ELR (cell line): ENCODE measurements at regions not wholly inside any gene's neighbourhood (a gene's known extent, or its start where the extent isn't known, plus 50 kb on each side); places are given as distances from the start of the nearest gene placed in this dataset.

Experiments used
- DNase-seq: peaks from one replicate; pipeline ENCODE4 v3.0.0-alpha.2; 2015; ENCODE audit warnings: low read depth

DNA sequence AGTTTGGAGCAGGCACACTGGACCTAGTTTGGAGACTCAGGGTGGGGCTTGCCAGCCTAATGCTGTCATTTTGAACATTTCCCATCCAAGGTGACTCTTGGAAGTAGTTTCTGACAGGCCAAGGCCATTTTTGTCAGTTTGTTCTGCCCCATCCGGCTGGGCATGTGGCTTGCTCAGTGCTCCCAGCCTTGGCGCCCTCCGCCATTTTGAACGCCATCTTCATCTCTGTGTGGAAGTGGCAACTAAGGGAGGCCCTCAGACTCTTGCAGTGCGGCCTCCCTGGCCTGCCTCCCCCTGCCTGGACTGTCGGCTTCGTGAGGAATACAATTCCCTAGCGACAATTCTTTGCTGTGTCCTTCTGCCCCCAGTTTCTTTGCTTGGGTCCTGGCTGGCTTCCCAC lies 150.6 kb upstream of the RGMA start:
- no peak for DNase-seq

DNA sequence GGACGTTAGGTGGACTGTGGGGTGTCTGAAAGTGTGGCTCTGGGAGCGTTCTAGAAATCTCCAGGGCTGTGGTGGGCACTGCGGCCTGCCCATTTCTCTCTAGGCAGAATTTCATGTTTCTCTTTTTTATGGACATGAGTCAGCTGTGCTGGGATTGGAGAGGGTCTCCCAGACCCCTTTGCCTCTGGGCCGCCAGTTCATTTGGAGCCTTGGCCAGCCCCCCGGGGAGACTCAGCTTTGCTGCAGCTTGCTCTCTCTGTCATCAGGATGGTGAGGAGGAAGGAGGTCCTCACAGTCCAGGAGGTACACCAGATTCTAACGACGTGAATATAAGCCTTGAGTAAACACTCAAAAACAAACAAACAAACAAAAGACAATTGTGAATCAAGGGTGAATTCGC lies 149.6 kb upstream of the RGMA start:
- DNase-seq, result no peak

DNA sequence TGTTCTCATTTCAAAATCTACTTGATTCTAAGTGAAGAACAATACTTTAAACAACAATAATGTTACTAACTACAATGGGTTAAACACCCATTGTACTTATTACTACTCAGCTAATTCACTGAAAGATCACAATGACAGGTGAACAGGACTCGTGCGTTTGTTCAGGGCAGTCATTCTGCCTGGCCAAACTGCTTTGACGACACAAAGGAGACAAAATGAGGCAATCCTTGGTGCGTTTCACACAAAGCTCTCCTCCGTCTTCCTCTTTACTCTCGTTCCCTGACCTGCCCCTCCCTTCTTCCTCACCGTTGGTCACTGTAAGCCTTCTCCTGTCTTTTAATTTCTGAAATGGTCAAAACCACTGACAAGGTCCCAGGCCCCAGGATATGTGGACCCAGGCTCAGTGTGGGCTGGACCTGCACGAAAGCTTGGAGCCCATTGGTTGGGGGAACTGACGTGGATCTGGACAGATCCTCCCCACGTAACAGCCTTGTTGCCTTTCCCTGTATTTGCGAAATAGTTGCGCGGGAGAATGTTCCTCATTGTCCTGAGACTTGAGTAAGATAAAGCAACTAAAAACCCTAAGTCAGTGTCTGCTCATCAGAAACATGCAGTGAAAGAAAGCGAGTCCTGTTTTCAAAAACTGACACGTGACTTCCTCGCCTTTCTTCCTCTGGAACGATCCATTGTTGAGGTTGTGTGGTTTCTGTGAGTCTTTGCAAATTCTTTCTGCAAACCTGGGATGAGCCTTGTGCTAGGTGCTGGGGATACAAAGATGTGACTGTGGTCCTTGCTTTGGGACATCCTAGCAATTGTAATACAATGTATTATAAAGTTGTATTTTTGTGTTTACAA lies 147.1 kb upstream of the RGMA start:
- no peak for DNase-seq

DNA sequence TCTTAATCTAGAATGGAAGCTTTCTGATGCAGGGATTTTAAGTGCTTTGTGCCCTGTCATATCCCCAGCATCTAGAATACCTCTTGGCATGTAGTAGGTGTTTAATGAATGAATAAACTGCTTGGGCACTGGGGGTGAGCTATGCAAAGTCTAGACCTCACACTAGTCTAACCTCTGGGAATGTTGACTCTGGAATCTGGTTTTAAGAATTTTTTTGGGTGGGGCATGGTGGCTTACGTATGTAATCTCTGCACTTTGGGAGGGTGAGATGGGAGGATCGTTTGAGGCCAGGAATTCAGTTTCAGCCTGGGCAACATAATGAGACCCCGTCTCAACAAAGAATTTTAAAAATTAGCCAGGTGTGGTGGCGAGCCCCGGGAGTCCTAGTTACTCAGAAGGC lies 146.3 kb upstream of the RGMA start:
- DNase-seq, result no peak

DNA sequence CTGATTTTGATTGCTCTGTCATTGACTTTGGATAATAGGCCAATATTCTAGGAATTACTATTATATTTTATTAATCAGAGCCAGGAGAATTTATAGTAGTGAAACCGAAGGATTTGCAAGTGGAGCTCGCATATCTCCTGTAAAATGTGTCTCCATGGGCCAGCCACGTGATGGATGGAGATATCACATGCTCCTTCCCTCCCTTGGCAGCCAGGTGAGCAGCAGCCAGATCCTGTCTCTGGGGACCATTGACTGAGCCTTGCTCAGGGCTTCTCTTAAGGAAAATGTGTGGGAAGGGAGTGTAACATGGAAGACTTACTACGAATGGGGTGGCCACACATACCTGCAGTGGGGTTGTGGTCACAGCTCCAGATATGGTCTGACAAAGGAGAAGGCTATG lies 144.7 kb upstream of the RGMA start:
- DNase-seq, result no peak

DNA sequence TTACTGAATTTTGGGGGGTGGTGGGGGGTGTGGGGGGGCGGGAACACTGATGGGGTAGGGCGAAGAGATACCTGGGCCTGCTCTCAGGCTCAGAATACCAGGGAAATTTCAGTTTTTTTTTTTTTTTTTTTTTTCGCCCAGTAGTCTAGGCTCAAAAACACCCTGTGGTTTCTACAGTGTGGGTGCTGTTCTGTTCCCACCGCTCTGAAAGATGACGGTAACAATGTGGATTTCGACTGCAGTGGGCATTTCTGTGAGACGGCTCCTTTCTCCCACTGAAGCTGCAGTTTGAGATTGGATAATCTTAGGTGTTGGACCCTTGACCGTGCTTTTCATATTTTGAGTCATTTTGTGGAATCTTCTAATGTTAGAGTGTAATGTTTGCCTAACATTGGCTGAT lies 143.8 kb upstream of the RGMA start:
- no peak for DNase-seq

DNA sequence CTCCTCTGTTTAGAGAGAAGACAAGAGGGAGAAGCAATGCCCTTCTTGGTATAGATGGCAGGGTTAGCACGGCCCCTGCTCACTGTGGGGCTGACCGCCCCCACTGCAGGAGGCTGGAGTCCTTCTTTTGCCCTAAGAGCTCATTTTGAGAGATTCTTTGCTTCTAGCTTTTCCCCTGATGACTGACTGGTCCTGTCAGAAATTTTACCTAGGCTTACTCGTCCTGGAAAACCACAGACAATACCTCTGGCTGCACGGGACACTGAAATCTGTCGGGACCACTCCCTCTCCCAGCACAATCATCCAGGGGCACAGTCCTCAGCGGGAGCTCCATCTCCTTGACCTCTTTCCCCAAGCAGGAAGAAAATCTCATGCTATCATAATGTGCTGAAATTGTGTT lies 143.0 kb upstream of the RGMA start:
- DNase-seq, result no peak

DNA sequence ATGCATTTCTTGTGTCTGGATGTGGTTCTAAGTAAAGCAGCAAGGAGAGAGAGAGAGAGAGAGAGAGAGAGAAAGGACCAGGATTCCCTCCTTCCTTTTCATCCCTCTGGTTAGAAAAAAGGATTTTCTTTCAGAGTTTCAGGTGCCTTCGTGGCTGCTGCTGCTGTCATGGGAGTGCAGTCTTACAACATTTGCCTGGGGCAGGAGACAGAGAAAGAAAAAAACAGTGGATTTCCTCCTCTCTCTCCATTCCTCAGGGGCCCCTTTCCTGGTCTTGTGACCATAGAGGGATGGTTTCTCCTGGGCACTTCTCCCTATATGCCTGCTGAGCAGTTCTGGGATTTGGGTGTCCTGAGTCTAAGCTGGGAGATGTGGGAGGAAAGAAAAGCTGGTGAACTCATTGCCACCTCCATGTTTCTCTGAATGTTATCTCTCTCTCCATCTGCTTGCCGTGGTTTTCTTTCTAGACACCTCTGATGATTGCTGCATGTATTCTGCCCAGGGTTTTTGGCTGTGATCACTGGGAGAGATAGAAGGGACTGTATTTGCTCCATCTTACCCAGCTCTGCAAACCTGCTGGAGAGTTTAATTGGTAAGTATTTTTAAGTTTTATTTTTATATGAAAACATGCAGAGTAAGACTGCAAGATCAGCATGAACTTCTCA lies 142.4 kb upstream of the RGMA start:
- DNase-seq, result no peak

DNA sequence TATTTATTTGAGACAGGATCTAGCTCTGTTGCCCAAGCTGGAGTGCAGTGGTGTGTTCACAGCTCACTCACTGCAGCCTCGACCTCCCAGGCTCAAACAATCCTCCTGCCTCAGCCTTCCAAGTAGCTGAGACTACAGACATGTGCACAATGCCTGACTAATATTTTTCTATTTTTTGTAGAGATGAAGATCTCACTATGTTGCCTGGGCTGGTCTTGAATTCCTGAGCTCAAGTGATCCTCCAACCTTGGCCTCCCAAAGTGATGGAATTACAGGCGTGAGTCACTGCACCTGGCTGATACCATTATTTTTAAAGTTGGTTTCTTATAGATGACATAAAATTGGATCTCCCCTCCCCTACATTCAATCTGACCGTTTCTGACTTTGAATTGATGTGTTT lies 139.5 kb upstream of the RGMA start:
- DNase-seq, result no peak

DNA sequence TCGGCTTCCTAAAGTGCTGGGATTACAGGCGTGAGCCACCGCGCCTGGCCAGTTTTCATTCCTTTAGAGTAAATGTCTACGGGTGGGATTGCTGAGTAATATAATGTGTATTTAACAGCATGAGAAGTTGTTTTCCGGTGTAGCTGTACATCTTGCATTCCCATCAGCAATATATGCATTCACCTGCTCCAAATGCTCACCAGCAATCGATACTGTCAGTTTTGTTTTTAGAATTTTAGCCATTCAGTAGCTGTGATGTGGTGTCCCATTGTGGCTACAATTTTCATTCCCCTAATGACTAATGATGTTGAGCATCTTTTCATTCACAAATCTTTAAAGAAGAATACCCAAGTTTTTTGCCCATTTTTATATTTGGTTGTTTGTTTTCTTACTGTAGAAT lies 134.8 kb upstream of the RGMA start:
- no peak for DNase-seq

DNA sequence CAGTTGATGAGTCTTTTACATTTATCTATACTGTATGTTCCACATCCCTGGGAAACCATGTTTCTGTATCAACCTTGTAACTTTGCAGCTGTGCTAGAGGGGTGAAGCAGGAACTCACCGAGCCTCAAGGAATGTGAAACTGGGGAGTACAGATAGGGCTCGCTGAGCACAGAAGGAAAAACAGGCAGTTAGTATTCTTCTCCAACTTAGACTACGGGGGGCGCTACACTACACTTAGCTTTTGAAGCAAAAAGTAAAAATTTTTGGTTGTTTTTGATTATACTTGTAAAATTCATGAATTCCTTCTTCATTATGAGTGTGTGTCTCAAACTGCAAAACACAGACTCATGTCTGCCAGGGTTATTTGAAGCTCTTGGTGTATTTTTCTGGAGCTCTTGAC lies 132.7 kb upstream of the RGMA start:
- no peak for DNase-seq

DNA sequence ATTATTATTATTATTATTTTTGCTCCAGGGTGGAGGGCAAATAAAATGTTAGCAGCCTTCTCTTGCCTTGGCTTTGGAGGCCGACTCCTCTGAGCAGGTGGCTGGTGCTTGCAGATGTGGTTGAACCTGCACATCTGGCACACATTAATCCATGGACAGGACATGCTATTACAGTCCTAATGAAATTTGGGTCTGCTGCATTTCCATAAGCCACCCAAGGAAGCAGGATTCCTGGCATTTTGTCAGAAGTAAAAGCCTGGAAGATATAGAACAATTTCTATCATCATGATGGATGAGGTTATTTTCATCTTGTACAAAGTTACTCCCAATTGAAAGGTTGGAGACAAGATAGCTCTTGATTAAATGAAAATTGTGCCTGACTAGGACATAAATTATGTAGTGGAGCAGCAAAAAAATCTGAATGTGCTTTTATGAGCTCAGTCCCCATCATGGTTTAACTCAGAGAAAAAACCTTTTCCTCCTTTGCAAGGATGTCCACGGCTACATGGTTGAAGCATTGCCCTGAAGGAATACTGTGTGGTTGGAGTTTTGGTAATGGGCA lies 130.9 kb upstream of the RGMA start:
- no peak for DNase-seq

DNA sequence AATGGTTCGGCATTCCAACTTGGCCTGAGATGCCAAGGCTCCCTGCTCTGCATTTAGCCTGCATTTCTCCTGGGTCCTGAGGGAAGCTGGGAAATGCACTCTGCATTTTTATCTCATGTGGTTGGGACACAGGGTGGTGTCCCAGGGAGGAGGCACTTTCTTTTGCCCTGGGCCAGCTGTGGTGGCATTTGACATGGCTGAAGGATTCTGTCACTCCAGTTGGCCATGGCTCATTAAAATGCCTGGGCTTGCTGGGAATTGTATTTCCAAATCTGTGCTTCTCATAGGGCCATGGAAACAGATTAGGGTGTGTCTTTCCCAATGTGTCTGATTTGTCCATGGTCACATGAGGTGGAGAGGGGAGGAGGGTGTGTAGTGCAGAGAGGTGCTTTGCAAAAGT lies 128.3 kb upstream of the RGMA start:
- no peak for DNase-seq

DNA sequence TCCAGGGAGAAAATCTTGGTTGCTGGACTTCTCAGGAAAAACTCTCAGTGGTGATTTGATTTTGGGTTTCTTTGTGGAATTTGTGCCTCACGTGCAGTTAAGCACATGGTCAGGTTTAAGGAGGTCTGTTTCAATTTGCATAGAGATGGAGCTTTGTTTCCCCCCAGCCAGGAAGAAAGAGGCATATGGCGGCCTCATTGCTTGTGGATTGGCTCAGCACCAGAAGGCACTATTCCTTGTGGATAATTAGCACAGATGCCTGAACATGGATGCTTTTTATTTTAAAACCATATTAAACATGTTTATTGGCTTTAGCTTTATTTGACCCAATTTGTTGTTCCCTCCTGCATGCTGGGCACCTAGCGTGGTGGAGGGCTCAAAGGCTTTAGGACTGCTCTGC lies 125.1 kb upstream of the RGMA start:
- DNase-seq, result no peak

DNA sequence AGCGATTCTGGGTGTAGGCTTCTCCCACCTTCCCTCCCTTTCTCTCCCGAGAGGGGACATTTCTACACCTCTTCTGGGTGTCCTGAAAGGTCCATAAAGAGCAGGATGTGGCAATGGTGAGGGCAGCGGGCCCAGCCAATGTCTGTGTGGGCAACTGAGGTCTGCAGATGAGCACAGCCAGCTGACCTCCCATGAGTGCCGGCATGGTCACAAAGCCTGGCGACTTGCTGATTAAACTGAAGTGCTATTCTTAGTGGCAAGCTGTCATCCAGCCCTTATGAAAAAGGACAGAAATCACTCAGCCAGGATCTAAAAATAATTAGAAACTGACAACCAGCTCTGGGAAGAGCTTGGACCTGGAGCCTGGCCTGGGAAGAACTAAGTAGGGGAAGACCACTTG lies 124.3 kb upstream of the RGMA start:
- no peak for DNase-seq

DNA sequence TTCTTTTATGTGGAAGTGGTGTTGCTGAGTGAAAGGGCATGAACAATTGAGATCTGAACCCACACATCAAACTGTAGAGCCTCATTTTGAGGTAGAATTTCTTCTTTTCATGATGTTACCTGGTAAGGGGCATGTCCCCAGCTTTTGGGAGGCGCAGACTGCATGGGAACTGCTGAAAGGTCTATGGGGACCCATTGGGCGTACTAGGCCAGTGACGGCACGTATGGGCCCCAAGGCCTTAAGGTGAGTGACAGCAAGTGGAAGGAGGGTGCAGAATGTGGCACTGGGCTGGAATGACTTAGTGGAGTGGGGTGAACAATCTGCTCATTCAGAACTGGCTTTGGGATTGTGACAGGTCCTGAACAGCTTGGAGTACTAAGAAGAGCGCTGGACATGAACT lies 123.6 kb upstream of the RGMA start:
- DNase-seq, result no peak

DNA sequence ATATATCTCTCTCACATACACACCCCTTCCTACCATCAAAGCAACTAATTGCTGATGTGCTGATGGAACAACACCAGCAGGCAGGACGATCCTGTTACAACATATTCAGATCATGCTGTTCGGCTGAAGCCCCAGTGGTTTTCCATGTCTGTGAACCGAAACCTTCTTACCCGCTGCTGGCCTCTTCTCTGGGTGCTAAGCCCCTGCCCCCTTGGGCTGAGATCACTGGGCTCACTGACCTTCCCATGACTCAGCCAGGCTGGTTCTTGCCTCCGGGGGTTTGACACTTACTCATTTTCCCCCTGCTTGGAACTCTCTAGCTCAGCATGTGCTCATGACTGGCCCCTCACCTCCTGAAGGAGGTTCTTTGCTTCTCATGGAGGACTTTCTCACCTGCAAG lies 122.0 kb upstream of the RGMA start:
- peak; percentile 0 for DNase-seq

DNA sequence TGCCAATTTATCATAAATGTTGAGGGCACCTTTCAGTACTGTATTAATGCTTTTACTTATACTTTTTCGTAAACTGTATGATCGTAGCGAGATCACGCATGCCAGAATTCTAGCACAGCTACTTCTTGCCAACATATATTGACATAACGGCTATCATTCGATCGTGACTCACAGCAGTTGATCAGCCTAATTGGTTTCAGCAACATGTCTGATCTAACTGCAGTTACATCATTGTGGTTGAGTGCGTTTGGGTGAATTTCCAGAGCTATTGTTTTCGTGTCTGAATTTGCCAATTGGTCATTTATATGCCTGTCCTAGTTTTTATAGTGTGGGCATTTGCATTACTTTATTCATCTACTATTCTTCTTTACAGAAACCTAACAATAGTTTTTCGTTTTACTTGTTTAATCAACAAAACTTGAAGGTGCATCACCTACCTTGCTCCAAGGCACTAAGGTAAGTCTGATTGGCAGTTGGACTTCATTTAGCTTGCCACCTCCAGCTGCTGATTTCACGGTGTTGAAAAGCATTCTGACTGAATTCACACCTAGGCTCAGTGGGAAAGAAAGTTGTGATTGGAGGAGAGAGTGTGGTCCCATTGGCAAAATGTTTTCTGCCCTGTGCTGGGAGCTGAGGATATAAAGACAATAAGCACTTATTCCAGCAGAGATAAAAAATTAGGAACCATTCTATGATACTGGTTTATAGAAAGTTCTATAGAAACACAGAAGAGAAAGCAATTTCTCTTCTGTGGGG lies 120.9 kb upstream of the RGMA start:
- no peak for DNase-seq

DNA sequence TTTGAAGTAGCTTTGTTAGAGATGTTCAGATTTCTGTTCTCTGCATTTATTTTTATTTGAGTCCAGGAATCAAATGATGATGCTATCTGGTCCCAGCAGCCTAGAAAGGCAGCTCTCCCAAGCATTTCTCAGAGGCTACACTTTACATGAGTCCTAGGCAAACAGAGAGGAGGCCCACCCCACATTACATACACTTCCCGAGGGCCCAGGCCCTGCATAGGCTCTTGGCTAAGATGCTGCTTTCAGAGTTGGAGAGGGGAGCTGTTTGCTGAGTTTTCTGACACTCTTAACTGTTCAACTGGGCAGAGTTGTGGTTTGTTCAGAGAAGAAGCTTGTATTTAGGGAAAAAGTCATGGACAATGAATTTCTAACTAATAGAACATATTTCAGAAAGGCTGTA lies 117.9 kb upstream of the RGMA start:
- DNase-seq, result no peak

DNA sequence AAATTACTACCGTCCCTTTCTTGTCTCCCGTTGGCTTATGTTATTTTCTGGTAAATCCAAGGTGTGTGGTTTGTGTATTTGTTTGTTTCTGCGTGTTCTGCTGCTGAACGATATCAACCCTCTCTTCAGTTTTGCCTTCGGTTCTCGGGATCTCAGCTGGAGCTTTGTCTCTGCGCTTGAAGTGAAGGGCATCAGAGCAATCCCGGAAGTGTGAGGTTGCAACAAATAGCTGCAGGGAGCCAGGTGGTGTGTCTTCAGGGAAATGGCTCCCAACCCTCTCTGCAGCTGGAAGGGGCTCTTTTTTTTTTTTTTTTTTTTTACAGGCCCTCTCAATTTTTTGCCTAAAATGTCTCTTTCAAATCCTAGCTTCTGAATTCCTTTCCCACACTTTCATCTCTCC lies 116.4 kb upstream of the RGMA start:
- DNase-seq, result no peak

DNA sequence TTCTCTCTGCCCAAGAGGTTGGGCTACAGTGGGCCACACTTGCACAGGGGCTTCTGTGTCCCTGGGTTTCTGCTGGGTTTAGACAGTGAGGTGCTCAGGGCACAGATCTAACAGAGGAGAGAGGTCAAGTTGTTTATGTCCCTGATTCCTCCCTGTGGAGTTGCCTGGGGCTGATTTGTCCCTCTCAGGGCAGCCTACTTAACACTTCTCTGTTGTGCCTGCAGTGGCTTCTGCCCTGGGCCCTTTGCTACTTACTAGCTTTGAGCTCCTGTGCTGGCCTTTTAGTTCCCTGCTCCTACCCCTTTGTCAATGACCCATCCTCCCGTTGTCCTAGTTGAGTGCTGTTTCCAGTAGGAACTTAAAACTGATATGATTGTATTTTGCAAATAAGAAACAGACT lies 114.0 kb upstream of the RGMA start:
- DNase-seq, result no peak

DNA sequence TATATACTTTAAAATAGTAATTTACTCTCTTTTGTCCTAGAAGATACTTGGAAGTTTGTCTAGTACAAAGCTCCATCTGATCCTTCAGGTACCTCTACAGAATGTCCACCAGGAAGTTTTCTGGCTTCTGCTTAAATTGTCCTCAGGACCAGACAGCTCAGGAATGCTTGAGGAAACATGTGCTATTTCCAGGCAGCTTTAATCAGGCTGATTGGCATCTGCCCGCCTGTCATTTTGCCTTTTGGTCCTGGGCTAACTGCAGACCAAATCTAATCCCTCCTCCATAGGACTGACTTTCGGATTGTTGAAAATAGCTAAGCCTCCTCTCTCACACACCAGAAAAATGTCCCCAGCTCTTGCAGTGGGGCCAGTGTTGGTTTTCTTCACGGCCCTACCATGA lies 113.4 kb upstream of the RGMA start:
- DNase-seq, result no peak

DNA sequence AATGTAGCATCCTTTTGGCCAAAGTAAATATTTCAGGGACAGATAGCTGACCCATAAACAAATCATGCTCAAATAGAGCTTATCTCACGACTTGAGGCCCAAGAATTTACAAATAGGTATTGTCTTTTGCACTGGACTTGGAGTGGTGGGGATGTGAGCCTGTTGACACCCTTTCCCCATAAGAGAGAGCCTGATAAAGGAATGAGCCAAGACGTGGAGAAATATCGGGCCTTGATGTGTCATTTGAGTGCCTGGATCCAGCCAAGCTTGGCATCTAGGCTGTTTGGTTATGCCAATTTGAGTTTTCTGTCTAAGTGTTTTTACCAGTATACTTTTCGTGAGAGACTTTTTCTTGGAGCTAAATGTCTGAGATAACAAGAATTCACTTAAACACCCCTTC lies 112.9 kb upstream of the RGMA start:
- no peak for DNase-seq
